SK-N-SH (cell line): ENCODE measurements at regions not wholly inside any gene's neighbourhood (a gene's known extent, or its start where the extent isn't known, plus 50 kb on each side); places are given as distances from the start of the nearest gene placed in this dataset.

Experiments used
- CTCF ChIA-PET: fragments of 300-600, 350-600 bp; formaldehyde crosslinking; extraction: SDS; loops from one replicate; lab custom pipeline; 2021; lab: Yijun Ruan, JAX
- POLR2A ChIA-PET: fragments of 350-600 bp; sonication (Branson Sonifier 250); formaldehyde crosslinking; extraction: SDS; loops from one replicate; lab custom pipeline; 2020; ENCODE audit warnings: antibody characterized with exemption, inconsistent platforms; lab: Yijun Ruan, JAX
- DNase-seq: peaks from one replicate; pipeline ENCODE4 v3.0.0; 2012
- H2AFZ ChIP-seq: fragments of 200-600 bp; sonication (generic); 2 replicates; pipeline ENCODE4 v1.8.1; 2016; ENCODE audit warnings: antibody characterized with exemption, mild to moderate bottlenecking, low read depth
- H3F3A ChIP-seq: fragments of 200-600 bp; sonication (generic); replicated peaks from 2 replicates; pipeline ENCODE3; 2016; ENCODE audit warnings: antibody characterized with exemption, mild to moderate bottlenecking; ENCODE audit not compliant: insufficient read depth
- H3K27ac ChIP-seq, 2 experiments: fragments of 200-500 bp in 1 of 2; fragments of 200-600 bp in 1 of 2; sonication (Bioruptor generic) in 1 of 2; sonication (generic), shearing (Covaris generic) in 1 of 2; 2 replicates each; pipeline versions ENCODE4 v1.5.1 to v1.6.1; 2014 to 2016; ENCODE audit warnings: low read depth in 2 of 2, inconsistent platforms in 1 of 2, low read length in 1 of 2, mild to moderate bottlenecking in 1 of 2, mixed read lengths in 1 of 2
- H3K27me3 ChIP-seq: fragments of 200-600 bp; sonication (generic), shearing (Covaris generic); 2 replicates; pipeline ENCODE4 v1.6.1; 2016; ENCODE audit warnings: mixed run types; ENCODE audit not compliant: insufficient read depth
- H3K36me3 ChIP-seq, 2 experiments: fragments of 200-500 bp in 1 of 2; fragments of 200-600 bp in 1 of 2; sonication (Bioruptor generic) in 1 of 2; sonication (generic) in 1 of 2; replicated peaks in 1 of 2; 2 replicates each; pipeline versions ENCODE3 to v1.5.1; 2014 to 2016; ENCODE audit warnings: low read length in 1 of 2, mild to moderate bottlenecking in 1 of 2; ENCODE audit not compliant: insufficient read depth in 2 of 2, control insufficient read depth in 1 of 2
- H3K4me1 ChIP-seq, 2 experiments: fragments of 200-500 bp in 1 of 2; fragments of 200-600 bp in 1 of 2; sonication (Bioruptor generic) in 1 of 2; sonication (generic), shearing (Covaris generic) in 1 of 2; 2 replicates each; pipeline versions ENCODE4 v1.5.1 to v1.6.1; 2014 to 2016; ENCODE audit warnings: low read depth in 1 of 2, low read length in 1 of 2, mixed run types in 1 of 2; ENCODE audit not compliant: insufficient read depth in 2 of 2, control insufficient read depth in 1 of 2
- H3K4me2 ChIP-seq: fragments of 200-600 bp; sonication (generic), shearing (Covaris generic); 2 replicates; pipeline ENCODE4 v1.6.1; 2017; ENCODE audit warnings: mixed run types
- H3K4me3 ChIP-seq, 2 experiments: fragments of 200-500 bp in 1 of 2; fragments of 200-600 bp in 1 of 2; sonication (Bioruptor generic) in 1 of 2; sonication (generic), shearing (Covaris generic) in 1 of 2; 2 replicates each; pipeline versions ENCODE4 v1.5.1 to v1.8.1; 2014 to 2016; ENCODE audit warnings: low read depth in 2 of 2, inconsistent platforms in 1 of 2, low read length in 1 of 2, mild to moderate bottlenecking in 1 of 2, mixed read lengths in 1 of 2, moderate library complexity in 1 of 2
- H3K79me2 ChIP-seq: fragments of 200-600 bp; sonication (generic); 2 replicates; pipeline ENCODE4 v1.8.1; 2017; ENCODE audit warnings: mild to moderate bottlenecking; ENCODE audit not compliant: insufficient read depth
- H3K9ac ChIP-seq: fragments of 200-600 bp; sonication (generic); 2 replicates; pipeline ENCODE4 v1.6.1; 2017; ENCODE audit warnings: mixed run types
- H3K9me2 ChIP-seq: fragments of 200-600 bp; sonication (generic); 2 replicates; pipeline ENCODE4 v1.6.1; 2017; ENCODE audit warnings: mixed run types
- H3K9me3 ChIP-seq: fragments of 200-600 bp; sonication (generic); 2 replicates; pipeline ENCODE4 v1.6.1; 2017; ENCODE audit warnings: mixed run types, mild to moderate bottlenecking, moderate library complexity
- H4K20me1 ChIP-seq: fragments of 200-600 bp; sonication (generic); 2 replicates; pipeline ENCODE4 v1.6.1; 2017; ENCODE audit warnings: mild to moderate bottlenecking, mixed run types; ENCODE audit not compliant: insufficient read depth
- ELF1 ChIP-seq: IDR thresholded peaks from 2 replicates; pipeline ENCODE4 v1.4.0; 2012
- EP300 ChIP-seq, 2 experiments: IDR thresholded peaks; 2 replicates each; pipeline versions ENCODE4 v1.4.0 to v1.6.1; 2012; ENCODE audit warnings: borderline replicate concordance in 1 of 2, low read depth in 1 of 2, low read length in 1 of 2
- EZH2phosphoT487 ChIP-seq: fragments of 200-600 bp; sonication (generic); IDR thresholded peaks from 2 replicates; pipeline ENCODE4 v1.6.1; 2017; ENCODE audit warnings: low read depth, mixed run types, mild to moderate bottlenecking, antibody characterized with exemption, moderate library complexity, borderline replicate concordance
- FOSL2 ChIP-seq: IDR thresholded peaks from 2 replicates; pipeline ENCODE4 v1.4.0; 2012; ENCODE audit warnings: low read depth, mild to moderate bottlenecking, moderate library complexity, borderline replicate concordance
- FOXJ3 ChIP-seq: sonication (generic); formaldehyde crosslinking; IDR thresholded peaks from 2 replicates; pipeline ENCODE4 v1.5.1; 2020; ENCODE audit warnings: mild to moderate bottlenecking, missing genetic modification reagents
- GABPA ChIP-seq: IDR thresholded peaks from 2 replicates; pipeline ENCODE4 v1.4.0; 2012; ENCODE audit warnings: low read depth, mild to moderate bottlenecking
- JUND ChIP-seq: IDR thresholded peaks from 2 replicates; pipeline ENCODE4 v1.4.0; 2012
- MEF2A ChIP-seq: IDR thresholded peaks from 2 replicates; pipeline ENCODE4 v1.4.0; 2012; ENCODE audit warnings: low read depth, borderline replicate concordance
- NFIC ChIP-seq: IDR thresholded peaks from 2 replicates; pipeline ENCODE4 v1.4.0; 2012; ENCODE audit warnings: borderline replicate concordance
- NRF1 ChIP-seq: IDR thresholded peaks from 2 replicates; pipeline ENCODE4 v1.6.1; 2012; ENCODE audit warnings: low read depth, mild to moderate bottlenecking, low read length
- RCOR1 ChIP-seq: fragments of 150-350 bp; IDR thresholded peaks from 2 replicates; pipeline ENCODE4 v1.6.1; 2017; ENCODE audit warnings: antibody characterized with exemption, low read length
- SIN3A ChIP-seq: IDR thresholded peaks from 2 replicates; pipeline ENCODE4 v1.6.1; 2012; ENCODE audit warnings: low read depth, mild to moderate bottlenecking, low read length, moderate library complexity, borderline replicate concordance
- TCF12 ChIP-seq: IDR thresholded peaks from 2 replicates; pipeline ENCODE4 v1.4.0; 2012
- YY1 ChIP-seq: IDR thresholded peaks from 2 replicates; pipeline ENCODE4 v1.4.0; 2012; ENCODE audit warnings: low read depth, mild to moderate bottlenecking
- WGBS: methylation state at CpG from one replicate; pipeline ENCODE4 v1.1.6; 2017; ENCODE audit warnings: low lambda C conversion rate; 5-methylcytosine and 5-hydroxymethylcytosine counted together
- TF ChIP-seq, protein P1 (sequence below): fragments of 150-350 bp; IDR thresholded peaks from 2 replicates; pipeline ENCODE4 v1.6.1; 2016; ENCODE audit warnings: mild to moderate bottlenecking, low read depth, low read length
- TF ChIP-seq, protein P2 (sequence below): IDR thresholded peaks from 2 replicates; pipeline ENCODE4; 2012
- TF ChIP-seq, protein P3 (sequence below): IDR thresholded peaks from 2 replicates; pipeline ENCODE4 v1.4.0; 2012; ENCODE audit warnings: low read depth
- TF ChIP-seq, protein P4 (sequence below): IDR thresholded peaks from 2 replicates; pipeline ENCODE4 v1.4.0; 2012; ENCODE audit warnings: low read depth, borderline replicate concordance

DNA sequence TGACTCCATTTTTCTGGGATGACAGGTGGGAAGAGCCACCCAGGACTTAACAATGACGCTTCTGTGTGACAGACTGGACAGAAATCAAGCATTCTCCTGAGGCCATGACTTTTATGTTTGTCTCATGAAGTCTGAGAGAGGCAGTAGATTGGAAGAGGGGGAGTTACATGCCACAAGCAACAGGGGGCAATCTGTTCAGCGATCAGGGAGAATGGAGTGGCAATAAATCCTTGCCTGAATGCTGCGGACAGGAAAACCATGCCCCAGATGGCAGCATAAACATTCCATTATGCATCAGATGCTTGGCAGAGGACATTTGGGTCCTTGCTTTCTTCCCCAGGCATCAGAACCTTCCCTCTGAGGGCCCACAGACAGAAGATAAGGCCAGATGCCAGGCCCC is 312.4 kb upstream of the DIPK2B start (continued):
- TF ChIP-seq, protein P1, sequence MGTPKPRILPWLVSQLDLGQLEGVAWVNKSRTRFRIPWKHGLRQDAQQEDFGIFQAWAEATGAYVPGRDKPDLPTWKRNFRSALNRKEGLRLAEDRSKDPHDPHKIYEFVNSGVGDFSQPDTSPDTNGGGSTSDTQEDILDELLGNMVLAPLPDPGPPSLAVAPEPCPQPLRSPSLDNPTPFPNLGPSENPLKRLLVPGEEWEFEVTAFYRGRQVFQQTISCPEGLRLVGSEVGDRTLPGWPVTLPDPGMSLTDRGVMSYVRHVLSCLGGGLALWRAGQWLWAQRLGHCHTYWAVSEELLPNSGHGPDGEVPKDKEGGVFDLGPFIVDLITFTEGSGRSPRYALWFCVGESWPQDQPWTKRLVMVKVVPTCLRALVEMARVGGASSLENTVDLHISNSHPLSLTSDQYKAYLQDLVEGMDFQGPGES: no peak
- TF ChIP-seq NRF1 (no peak), MEF2A (no peak), ELF1 (no peak), YY1 (peak; percentile 17; the same call in 1 of the 2 replicates), EZH2phosphoT487 (no peak), SIN3A (no peak), EP300 (IDR thresholded peaks at IDR 0.05; ENCODE audit: borderline replicate concordance in 1 of 2, low read depth in 1 of 2, low read length in 1 of 2) (peak in 1 of 2 experiments; percentile 89; a peak in 2 of 4 replicates)
- TF ChIP-seq, protein P2, sequence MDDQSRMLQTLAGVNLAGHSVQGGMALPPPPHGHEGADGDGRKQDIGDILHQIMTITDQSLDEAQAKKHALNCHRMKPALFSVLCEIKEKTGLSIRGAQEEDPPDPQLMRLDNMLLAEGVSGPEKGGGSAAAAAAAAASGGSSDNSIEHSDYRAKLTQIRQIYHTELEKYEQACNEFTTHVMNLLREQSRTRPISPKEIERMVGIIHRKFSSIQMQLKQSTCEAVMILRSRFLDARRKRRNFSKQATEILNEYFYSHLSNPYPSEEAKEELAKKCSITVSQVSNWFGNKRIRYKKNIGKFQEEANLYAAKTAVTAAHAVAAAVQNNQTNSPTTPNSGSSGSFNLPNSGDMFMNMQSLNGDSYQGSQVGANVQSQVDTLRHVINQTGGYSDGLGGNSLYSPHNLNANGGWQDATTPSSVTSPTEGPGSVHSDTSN: peak; percentile 90

DNA sequence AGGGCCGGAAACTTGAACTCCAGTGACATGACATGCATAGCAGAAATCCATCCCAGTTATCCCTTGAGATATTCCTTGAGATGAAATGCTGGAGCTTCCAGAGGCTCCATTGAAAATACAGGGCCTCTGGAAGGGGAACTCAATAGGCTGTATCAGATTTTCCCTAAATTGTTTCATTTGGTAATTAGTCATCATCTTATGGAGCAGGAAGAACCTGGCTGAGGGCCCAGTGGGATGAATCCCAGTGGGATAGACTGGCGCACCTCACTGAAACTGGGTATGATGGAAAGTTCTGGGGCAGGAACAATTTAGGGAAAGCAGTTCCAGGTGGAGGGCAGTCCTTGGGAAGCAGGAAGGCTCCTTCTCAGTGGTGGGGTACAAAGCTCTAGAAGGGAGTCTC is 307.8 kb upstream of the DIPK2B start:
- WGBS: 54% methylated on average over 2 of the region's 2 CpGs
- CTCF ChIA-PET: no interaction called here
- POLR2A ChIA-PET: no interaction called here

DNA sequence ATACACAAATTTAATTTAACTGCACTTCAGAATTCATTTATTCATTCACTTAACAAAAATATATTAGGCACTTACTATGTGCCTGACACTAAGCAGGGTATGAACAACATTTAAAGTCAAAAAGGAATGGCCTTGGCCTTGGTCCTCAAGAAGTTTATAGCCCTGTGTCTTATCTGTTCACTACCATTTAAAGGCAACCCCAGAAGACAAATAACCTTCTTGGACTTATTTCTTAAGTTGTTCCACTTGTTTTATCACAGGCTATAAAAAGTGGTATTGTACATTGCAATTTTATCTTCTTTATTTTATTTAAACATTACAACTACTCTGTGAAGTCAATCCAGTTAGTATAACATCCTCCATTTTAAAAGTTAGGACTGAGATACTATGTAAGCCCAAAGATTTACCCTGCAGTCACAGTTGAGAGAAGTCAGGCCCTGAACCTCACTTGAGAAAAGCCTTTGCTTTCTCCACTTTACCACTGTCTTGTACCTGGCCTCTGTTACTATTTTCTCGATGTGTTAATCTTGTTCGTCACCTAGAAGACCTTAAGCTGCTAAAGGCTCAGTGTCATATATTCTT is 305.6 kb upstream of the DIPK2B start:
- ChIA-PET CTCF (no interaction called here), POLR2A (no interaction called here)
- Histone ChIP-seq H3K9me3 (no peaks in the 10 kb centered on the region), H3K27me3 (no peaks in the 10 kb centered on the region), H4K20me1 (no peaks in the 10 kb centered on the region), H3K4me3 (no peak overlapping the region), H3K4me2 (peak overlapping the region; percentile 47), H3K9me2 (no peaks in the 10 kb centered on the region), H3K36me3 (no peaks in the 10 kb centered on the region), H3K27ac (peak overlapping the region; percentile 91 to 99; a peak in 3 of 4 replicates), H3F3A (peaks cover 20% of the 10 kb centered on the region), H3K9ac (peak overlapping the region; percentile 58), H2AFZ (no peak overlapping the region), H3K4me1 (peaks cover 0 to 30% of the 10 kb centered on the region in 2 experiments; a peak in 3 of 4 replicates), H3K79me2 (peaks cover 21% of the 10 kb centered on the region)
- DNase-seq: no peak
- TF ChIP-seq ELF1: no peak
- TF ChIP-seq, protein P3, sequence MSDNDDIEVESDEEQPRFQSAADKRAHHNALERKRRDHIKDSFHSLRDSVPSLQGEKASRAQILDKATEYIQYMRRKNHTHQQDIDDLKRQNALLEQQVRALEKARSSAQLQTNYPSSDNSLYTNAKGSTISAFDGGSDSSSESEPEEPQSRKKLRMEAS: no peak
- no peak for TF ChIP-seq TCF12
- no peak for TF ChIP-seq SIN3A
- TF ChIP-seq, protein P4, sequence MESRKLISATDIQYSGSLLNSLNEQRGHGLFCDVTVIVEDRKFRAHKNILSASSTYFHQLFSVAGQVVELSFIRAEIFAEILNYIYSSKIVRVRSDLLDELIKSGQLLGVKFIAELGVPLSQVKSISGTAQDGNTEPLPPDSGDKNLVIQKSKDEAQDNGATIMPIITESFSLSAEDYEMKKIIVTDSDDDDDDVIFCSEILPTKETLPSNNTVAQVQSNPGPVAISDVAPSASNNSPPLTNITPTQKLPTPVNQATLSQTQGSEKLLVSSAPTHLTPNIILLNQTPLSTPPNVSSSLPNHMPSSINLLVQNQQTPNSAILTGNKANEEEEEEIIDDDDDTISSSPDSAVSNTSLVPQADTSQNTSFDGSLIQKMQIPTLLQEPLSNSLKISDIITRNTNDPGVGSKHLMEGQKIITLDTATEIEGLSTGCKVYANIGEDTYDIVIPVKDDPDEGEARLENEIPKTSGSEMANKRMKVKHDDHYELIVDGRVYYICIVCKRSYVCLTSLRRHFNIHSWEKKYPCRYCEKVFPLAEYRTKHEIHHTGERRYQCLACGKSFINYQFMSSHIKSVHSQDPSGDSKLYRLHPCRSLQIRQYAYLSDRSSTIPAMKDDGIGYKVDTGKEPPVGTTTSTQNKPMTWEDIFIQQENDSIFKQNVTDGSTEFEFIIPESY: no peak
- TF ChIP-seq YY1: no peak
- no peak for TF ChIP-seq EP300 (IDR thresholded peaks at IDR 0.05; ENCODE audit: borderline replicate concordance in 1 of 2, low read depth in 1 of 2, low read length in 1 of 2)
- no peak for TF ChIP-seq RCOR1
- WGBS: 44% methylated on average over 2 of the region's 2 CpGs

More for the DNA sequence above, 307.8 kb upstream of the DIPK2B start:
- peaks cover 23% of the 10 kb centered on the region for H3F3A ChIP-seq
- H3K4me1 ChIP-seq: peaks cover 0 to 34% of the 10 kb centered on the region in 2 experiments; a peak in 3 of 4 replicates
- H4K20me1 ChIP-seq: no peaks in the 10 kb centered on the region
- no peaks in the 10 kb centered on the region for H3K9me2 ChIP-seq
- H3K9me3 ChIP-seq: no peaks in the 10 kb centered on the region
- peak overlapping the region; percentile 52; the same call in 1 of the 2 replicates for H3K9ac ChIP-seq
- DNase-seq: no peak
- no peaks in the 10 kb centered on the region for H3K36me3 ChIP-seq
- peak overlapping the region; percentile 83 to 99; a peak in 3 of 4 replicates for H3K27ac ChIP-seq
- 0 out of 4 replicates have a peak, but pooled peaks of 1 of the 2 experiments have one; percentile 25 for TF ChIP-seq EP300 (IDR thresholded peaks at IDR 0.05; ENCODE audit: borderline replicate concordance in 1 of 2, low read depth in 1 of 2, low read length in 1 of 2)
- no peak for TF ChIP-seq JUND
- peak; percentile 77 for TF ChIP-seq NFIC
- TF ChIP-seq FOXJ3 (CRISPR knock-in tag): no peak
- TF ChIP-seq GABPA: no peak
- peak; percentile 12; the same call in 1 of the 2 replicates for TF ChIP-seq FOSL2
- TF ChIP-seq YY1: peak; percentile 24; the same call in 1 of the 2 replicates
- TF ChIP-seq, protein P3: peak; percentile 13; the same call in 1 of the 2 replicates
- H3K27me3 ChIP-seq: no peaks in the 10 kb centered on the region
- H3K4me2 ChIP-seq: no peak overlapping the region
- no peak overlapping the region for H3K4me3 ChIP-seq
- H2AFZ ChIP-seq: no peak overlapping the region
- peaks cover 22% of the 10 kb centered on the region for H3K79me2 ChIP-seq
